Colonic mucosa (tissue), 4 donors: ENCODE measurements at regions not wholly inside any gene's neighbourhood (a gene's known extent, or its start where the extent isn't known, plus 50 kb on each side); places are given as distances from the start of the nearest gene placed in this dataset.

Experiments
- DNase-seq: peaks from one replicate; pipeline ENCODE4 v3.0.0-alpha.2; 2020
- H3K27ac ChIP-seq: fragments of 200-600 bp; one replicate; pipeline ENCODE4 v1.8.0; 2021
- H3K27me3 ChIP-seq: fragments of 200-600 bp; one replicate; pipeline ENCODE4 v1.8.0; 2021
- H3K36me3 ChIP-seq: fragments of 200-600 bp; one replicate; pipeline ENCODE4 v1.8.0; 2021
- H3K4me1 ChIP-seq: fragments of 200-600 bp; one replicate; pipeline ENCODE4 v1.8.0; 2021; ENCODE audit warnings: mild to moderate bottlenecking
- H3K4me3 ChIP-seq: fragments of 200-600 bp; one replicate; pipeline ENCODE4 v1.8.0; 2021
- H3K9ac ChIP-seq, 2 donors: one replicate each; pipeline ENCODE4 v1.7.0; 2013; ENCODE audit warnings: control low read depth in 2 of 2, low read depth in 2 of 2, low read length in 2 of 2
- H3K9me3 ChIP-seq: fragments of 200-600 bp; one replicate; pipeline ENCODE4 v1.8.0; 2021
- CTCF ChIP-seq: fragments of 200-600 bp; IDR thresholded peaks from one replicate; pipeline ENCODE4 v1.8.0; 2022; ENCODE audit warnings: antibody characterized with exemption, mild to moderate bottlenecking
- intact Hi-C: fragments of 100-400 bp; cut with DNase I; formaldehyde crosslinking; loops from one replicate; pipeline ENCODE4 v1.14.1; 2022
- donor health status: healthy.
- donor health status: DM: no; HTN: no; CAD: no.
- donor health status: DM: no; HTN: no; CAD: no.

GRCh38 chr3:110904520-110904890 is 167.1 kb upstream of the NECTIN3 start:
- H3K4me3 ChIP-seq: no peak overlapping the region
- H3K27me3 ChIP-seq: no peaks in the 10 kb centered on the region
- no peak overlapping the region for H3K27ac ChIP-seq
- H3K4me1 ChIP-seq: no peaks in the 10 kb centered on the region
- no peaks in the 10 kb centered on the region for H3K36me3 ChIP-seq
- intact Hi-C loops: no loop called here
- no peak for TF ChIP-seq CTCF
- no peak overlapping the region for H3K9ac ChIP-seq
- DNase-seq: no peak
- H3K9me3 ChIP-seq: no peaks in the 10 kb centered on the region

- Histone ChIP-seq H3K4me3 (no peak overlapping the region), H3K9me3 (no peaks in the 10 kb centered on the region), H3K27me3 (no peaks in the 10 kb centered on the region), H3K36me3 (no peaks in the 10 kb centered on the region), H3K4me1 (no peaks in the 10 kb centered on the region), H3K9ac (no peak overlapping the region), H3K27ac (no peak overlapping the region)
- intact Hi-C loops: no loop called here
- no peak for DNase-seq
- TF ChIP-seq CTCF: no peak
Observed at GRCh38 chr3:110905121-110905520, 166.5 kb upstream of the NECTIN3 start.

GRCh38 chr3:110909839-110910238 is 161.8 kb upstream of the NECTIN3 start:
- H3K4me1 ChIP-seq: no peaks in the 10 kb centered on the region
- TF ChIP-seq CTCF: no peak
- no peak overlapping the region for H3K9ac ChIP-seq
- no peak overlapping the region for H3K27ac ChIP-seq
- no peak for DNase-seq
- no peak overlapping the region for H3K4me3 ChIP-seq
- H3K27me3 ChIP-seq: no peaks in the 10 kb centered on the region
- H3K9me3 ChIP-seq: no peaks in the 10 kb centered on the region
- intact Hi-C loops: no loop called here
- no peaks in the 10 kb centered on the region for H3K36me3 ChIP-seq

- Histone ChIP-seq H3K27me3 (no peaks in the 10 kb centered on the region), H3K9me3 (no peaks in the 10 kb centered on the region), H3K27ac (no peak overlapping the region), H3K4me3 (no peak overlapping the region), H3K36me3 (no peaks in the 10 kb centered on the region), H3K4me1 (no peaks in the 10 kb centered on the region), H3K9ac (no peak overlapping the region)
- DNase-seq: no peak
- no peak for TF ChIP-seq CTCF
- intact Hi-C loops: no loop called here
Observed at GRCh38 chr3:110910346-110910955, 161.2 kb upstream of the NECTIN3 start.

GRCh38 chr3:110918963-110919362 is 152.7 kb upstream of the NECTIN3 start:
- Histone ChIP-seq H3K27me3 (no peaks in the 10 kb centered on the region), H3K4me3 (no peak overlapping the region), H3K9ac (no peak overlapping the region), H3K36me3 (no peaks in the 10 kb centered on the region), H3K9me3 (no peaks in the 10 kb centered on the region), H3K4me1 (no peaks in the 10 kb centered on the region), H3K27ac (no peak overlapping the region)
- DNase-seq: no peak
- no peak for TF ChIP-seq CTCF
- intact Hi-C loops: no loop called here

- H3K36me3 ChIP-seq: no peaks in the 10 kb centered on the region
- no peak overlapping the region for H3K4me3 ChIP-seq
- DNase-seq: no peak
- no peaks in the 10 kb centered on the region for H3K9me3 ChIP-seq
- no peak overlapping the region for H3K27ac ChIP-seq
- H3K27me3 ChIP-seq: no peaks in the 10 kb centered on the region
- H3K9ac ChIP-seq: no peak overlapping the region
- intact Hi-C loops: no loop called here
- no peak for TF ChIP-seq CTCF
- H3K4me1 ChIP-seq: no peaks in the 10 kb centered on the region
Observed at GRCh38 chr3:110925798-110926197, 145.8 kb upstream of the NECTIN3 start.
